ENCODE measurements at regions not wholly inside any gene's neighbourhood (a gene's known extent, or its start where the extent isn't known, plus 50 kb on each side); places are given as distances from the start of the nearest gene placed in this dataset.

DNA sequence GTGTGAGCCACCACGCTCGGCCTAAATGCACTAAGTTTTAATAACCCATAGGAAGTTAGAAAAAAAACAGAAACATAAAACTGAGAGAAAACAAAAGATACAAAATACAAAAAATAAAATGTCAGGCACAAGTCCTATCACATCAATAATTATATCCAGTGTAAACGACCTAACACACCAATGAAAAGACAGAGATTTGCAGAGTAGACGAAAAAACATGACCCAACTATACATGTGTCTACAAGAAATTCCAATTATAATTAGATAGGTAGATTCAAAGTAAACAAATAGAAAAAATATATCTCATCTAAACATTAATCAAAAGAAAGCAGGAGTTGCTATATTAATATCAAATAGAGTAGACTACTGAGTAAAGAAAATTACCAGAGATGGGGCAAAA lies 69.4 kb upstream of the NUDT4 start:
- TF ChIP-seq, protein P1, sequence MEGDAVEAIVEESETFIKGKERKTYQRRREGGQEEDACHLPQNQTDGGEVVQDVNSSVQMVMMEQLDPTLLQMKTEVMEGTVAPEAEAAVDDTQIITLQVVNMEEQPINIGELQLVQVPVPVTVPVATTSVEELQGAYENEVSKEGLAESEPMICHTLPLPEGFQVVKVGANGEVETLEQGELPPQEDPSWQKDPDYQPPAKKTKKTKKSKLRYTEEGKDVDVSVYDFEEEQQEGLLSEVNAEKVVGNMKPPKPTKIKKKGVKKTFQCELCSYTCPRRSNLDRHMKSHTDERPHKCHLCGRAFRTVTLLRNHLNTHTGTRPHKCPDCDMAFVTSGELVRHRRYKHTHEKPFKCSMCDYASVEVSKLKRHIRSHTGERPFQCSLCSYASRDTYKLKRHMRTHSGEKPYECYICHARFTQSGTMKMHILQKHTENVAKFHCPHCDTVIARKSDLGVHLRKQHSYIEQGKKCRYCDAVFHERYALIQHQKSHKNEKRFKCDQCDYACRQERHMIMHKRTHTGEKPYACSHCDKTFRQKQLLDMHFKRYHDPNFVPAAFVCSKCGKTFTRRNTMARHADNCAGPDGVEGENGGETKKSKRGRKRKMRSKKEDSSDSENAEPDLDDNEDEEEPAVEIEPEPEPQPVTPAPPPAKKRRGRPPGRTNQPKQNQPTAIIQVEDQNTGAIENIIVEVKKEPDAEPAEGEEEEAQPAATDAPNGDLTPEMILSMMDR (IDR thresholded peaks at IDR 0.05; ENCODE audit: poor library complexity, severe bottlenecking), result no peak
- TF ChIP-seq EZH2 (IDR thresholded peaks at IDR 0.05; ENCODE audit: borderline replicate concordance, insufficient read depth, low read length, poor library complexity, severe bottlenecking) (no peak), EP300 (conservative IDR thresholded peaks at IDR 0.05; ENCODE audit: poor library complexity, severe bottlenecking) (no peak)

All from neural cell (in vitro differentiated cells).